HepG2 (cell line): ENCODE measurements at regions not wholly inside any gene's neighbourhood (a gene's known extent, or its start where the extent isn't known, plus 50 kb on each side); places are given as distances from the start of the nearest gene placed in this dataset.

Experiments
- CHCHD3 ChIP-seq: sonication (generic); formaldehyde crosslinking; IDR thresholded peaks from 2 replicates; pipeline ENCODE4 v1.8.0; 2022; ENCODE audit warnings: mild to moderate bottlenecking, missing genetic modification reagents, moderate library complexity
- DMAP1 ChIP-seq: IDR thresholded peaks from 2 replicates; pipeline ENCODE4 v1.6.1; 2016
- PAXIP1 ChIP-seq: sonication (generic); formaldehyde crosslinking; conservative IDR thresholded peaks from 2 replicates; pipeline ENCODE4 v1.4.0; 2020; ENCODE audit warnings: mild to moderate bottlenecking, missing genetic modification reagents, moderate library complexity
- PRDM15 ChIP-seq: sonication (generic); formaldehyde crosslinking; IDR thresholded peaks from 2 replicates; pipeline ENCODE4 v1.4.0; 2020; ENCODE audit warnings: missing genetic modification reagents
- ZBTB25 ChIP-seq: IDR thresholded peaks from 2 replicates; pipeline ENCODE4 v1.6.1; 2018; ENCODE audit warnings: missing genetic modification reagents
- ZNF484 ChIP-seq: sonication (generic); formaldehyde crosslinking; IDR thresholded peaks from 2 replicates; pipeline ENCODE4 v1.5.1; 2020; ENCODE audit warnings: mild to moderate bottlenecking, low read depth, missing genetic modification reagents, borderline replicate concordance
- ZNF615 ChIP-seq: sonication (generic); formaldehyde crosslinking; IDR thresholded peaks from 2 replicates; pipeline ENCODE4 v1.5.0; 2020; ENCODE audit warnings: mild to moderate bottlenecking, missing genetic modification reagents, borderline replicate concordance
- ZSCAN31 ChIP-seq: sonication (generic); formaldehyde crosslinking; IDR thresholded peaks from 2 replicates; pipeline ENCODE4 v1.5.0; 2020; ENCODE audit warnings: low read depth, mild to moderate bottlenecking, missing genetic modification reagents

GRCh38 chr11:107271425-107271824, 186.2 kb downstream of the CWF19L2 start (continued):
- TF ChIP-seq ZNF615 (CRISPR knock-in tag), result no peak
- no peak for TF ChIP-seq ZNF484
- no peak for TF ChIP-seq PAXIP1 (CRISPR knock-in tag)
- no peak for TF ChIP-seq PRDM15 (CRISPR knock-in tag)
- TF ChIP-seq ZSCAN31, result no peak
- TF ChIP-seq ZBTB25 (CRISPR knock-in tag), result no peak
- TF ChIP-seq CHCHD3, result no peak
- TF ChIP-seq DMAP1 (CRISPR knock-in tag), result no peak
